IMR-90 (cell line): ENCODE measurements at regions not wholly inside any gene's neighbourhood (a gene's known extent, or its start where the extent isn't known, plus 50 kb on each side); places are given as distances from the start of the nearest gene placed in this dataset.

Source experiments
- ATAC-seq: fragments of 200-7000 bp; cut with Tn5 transposase; 2 replicates; pipeline ENCODE4 v1.9.1; 2020; ENCODE audit warnings: low read depth, mild to moderate bottlenecking, moderate library complexity
- BruUV-seq: library from RNA; stranded (reverse); fragments of 400-500 nt; replicated peaks from 2 replicates; lab custom pipeline; 2021; lab: Mats Ljungman, UMichigan
- CTCF ChIA-PET: fragments of 300-600 bp; formaldehyde crosslinking; extraction: SDS; loops from one replicate; lab custom pipeline; 2021; ENCODE audit warnings: antibody characterized with exemption; lab: Yijun Ruan, JAX
- POLR2A ChIA-PET: fragments of 300-600 bp; sonication (Branson Sonifier 250); formaldehyde crosslinking; loops from one replicate; lab custom pipeline; 2022; ENCODE audit warnings: antibody characterized with exemption; ENCODE audit not compliant: unreplicated experiment; lab: Charles Lee
- DNase-seq: peaks from one replicate; pipeline ENCODE4 v3.0.0; 2013
- H2AFZ ChIP-seq: replicated peaks from 2 replicates; pipeline ENCODE3; 2013; ENCODE audit warnings: low read length, mild to moderate bottlenecking; ENCODE audit not compliant: poor library complexity
- H2AK5ac ChIP-seq: 2 replicates; pipeline ENCODE4 v1.6.1; 2013; ENCODE audit warnings: low read depth, low read length, inconsistent platforms
- H2AK9ac ChIP-seq: replicated peaks from 2 replicates; pipeline ENCODE3; 2013; ENCODE audit warnings: mild to moderate bottlenecking, low read depth, low read length, moderate library complexity; ENCODE audit not compliant: poor library complexity
- H2BK120ac ChIP-seq: 2 replicates; pipeline ENCODE4 v1.6.1; 2013; ENCODE audit warnings: low read depth, low read length, inconsistent platforms
- H2BK15ac ChIP-seq: 3 replicates; pipeline ENCODE4 v1.6.1; 2013; ENCODE audit warnings: low read depth, low read length, inconsistent platforms
- H2BK20ac ChIP-seq: 2 replicates; pipeline ENCODE4 v1.6.1; 2013; ENCODE audit warnings: low read depth, mild to moderate bottlenecking, inconsistent platforms, low read length, moderate library complexity
- H2BK5ac ChIP-seq: 2 replicates; pipeline ENCODE4 v1.6.1; 2013; ENCODE audit warnings: mild to moderate bottlenecking, low read depth, low read length, inconsistent platforms; ENCODE audit not compliant: poor library complexity, severe bottlenecking
- H3K14ac ChIP-seq: replicated peaks from 2 replicates; pipeline ENCODE4 v1.6.1; 2013; ENCODE audit warnings: low read depth, low read length, inconsistent platforms
- H3K18ac ChIP-seq: 2 replicates; pipeline ENCODE4 v1.6.1; 2013; ENCODE audit warnings: low read depth, low read length, control low read depth
- H3K23ac ChIP-seq: 2 replicates; pipeline ENCODE4 v1.6.1; 2013; ENCODE audit warnings: low read depth, low read length, inconsistent platforms
- H3K27ac ChIP-seq: 2 replicates; pipeline ENCODE4 v1.5.1; 2013; ENCODE audit warnings: mild to moderate bottlenecking, control low read depth, low read length; ENCODE audit not compliant: insufficient read depth
- H3K27me3 ChIP-seq: 2 replicates; pipeline ENCODE4 v1.6.1; 2013; ENCODE audit warnings: low read length; ENCODE audit not compliant: control insufficient read depth, insufficient read depth
- H3K36me3 ChIP-seq: 2 replicates; pipeline ENCODE4 v1.6.1; 2013; ENCODE audit warnings: low read length, mixed read lengths; ENCODE audit not compliant: control insufficient read depth, insufficient read depth
- H3K4ac ChIP-seq: 2 replicates; pipeline ENCODE4 v1.6.1; 2013; ENCODE audit warnings: low read depth, low read length, inconsistent platforms
- H3K4me1 ChIP-seq: 2 replicates; pipeline ENCODE4 v1.6.1; 2013; ENCODE audit warnings: low read length, mixed read lengths; ENCODE audit not compliant: control insufficient read depth, insufficient read depth
- H3K4me2 ChIP-seq: 2 replicates; pipeline ENCODE4 v1.6.1; 2013; ENCODE audit warnings: low read depth, mild to moderate bottlenecking, control low read depth, low read length, moderate library complexity
- H3K4me3 ChIP-seq: 2 replicates; pipeline ENCODE4 v1.5.1; 2013; ENCODE audit warnings: low read depth, mild to moderate bottlenecking, control low read depth, low read length, moderate library complexity; ENCODE audit not compliant: insufficient read depth
- H3K56ac ChIP-seq: 2 replicates; pipeline ENCODE4 v1.6.1; 2013; ENCODE audit warnings: low read length, inconsistent platforms; ENCODE audit not compliant: insufficient read depth; ENCODE audit errors: extremely low read depth
- H3K79me1 ChIP-seq, 2 experiments: 2 replicates each; pipeline ENCODE4 v1.6.1; 2013; ENCODE audit warnings: low read length in 2 of 2, inconsistent platforms in 1 of 2, low read depth in 1 of 2
- H3K9ac ChIP-seq: 2 replicates; pipeline ENCODE4 v1.6.1; 2013; ENCODE audit warnings: low read depth, low read length, control low read depth
- H3K9me1 ChIP-seq: 2 replicates; pipeline ENCODE4 v1.6.1; 2013; ENCODE audit warnings: low read length, inconsistent platforms; ENCODE audit not compliant: insufficient read depth
- H3K9me3 ChIP-seq: 2 replicates; pipeline ENCODE4 v1.6.1; 2013; ENCODE audit warnings: low read length; ENCODE audit not compliant: control insufficient read depth, insufficient read depth
- H4K20me1 ChIP-seq: 2 replicates; pipeline ENCODE4 v1.6.1; 2013; ENCODE audit warnings: low read length, inconsistent platforms; ENCODE audit not compliant: insufficient read depth
- H4K5ac ChIP-seq: 2 replicates; pipeline ENCODE4 v1.6.1; 2013; ENCODE audit warnings: mild to moderate bottlenecking, low read depth, low read length, control low read depth
- H4K8ac ChIP-seq, 2 experiments: 2 replicates each; pipeline ENCODE4 v1.6.1; 2013; ENCODE audit warnings: low read depth in 2 of 2, low read length in 2 of 2, control low read depth in 1 of 2, inconsistent platforms in 1 of 2
- H4K91ac ChIP-seq: 2 replicates; pipeline ENCODE4 v1.6.1; 2013; ENCODE audit warnings: low read depth, low read length, inconsistent platforms; ENCODE audit not compliant: insufficient read depth
- BHLHE40 ChIP-seq: fragments of 150-350 bp; IDR thresholded peaks from 2 replicates; pipeline ENCODE4 v1.6.1; 2016; ENCODE audit warnings: mild to moderate bottlenecking, low read depth, low read length
- CEBPB ChIP-seq: IDR thresholded peaks from 2 replicates; pipeline ENCODE4 v1.6.1; 2012; ENCODE audit warnings: low read depth, low read length, improper control_type of control experiment
- CHD1 ChIP-seq: IDR thresholded peaks from 2 replicates; pipeline ENCODE4 v1.6.1; 2012; ENCODE audit warnings: low read depth, low read length, improper control_type of control experiment
- ELK1 ChIP-seq: fragments of 150-350 bp; IDR thresholded peaks from 2 replicates; pipeline ENCODE4 v1.6.1; 2016; ENCODE audit warnings: low read depth, mild to moderate bottlenecking, low read length, moderate library complexity, borderline replicate concordance
- MAFK ChIP-seq: IDR thresholded peaks from 2 replicates; pipeline ENCODE4 v1.6.1; 2012; ENCODE audit warnings: low read depth, low read length, improper control_type of control experiment
- MAZ ChIP-seq: IDR thresholded peaks from 2 replicates; pipeline ENCODE4 v1.6.1; 2012; ENCODE audit warnings: low read depth, mild to moderate bottlenecking, low read length, improper control_type of control experiment, moderate library complexity, borderline replicate concordance
- MXI1 ChIP-seq: IDR thresholded peaks from 2 replicates; pipeline ENCODE4 v1.6.1; 2012; ENCODE audit warnings: low read depth, mild to moderate bottlenecking, low read length, moderate library complexity, borderline replicate concordance
- NFE2L2 ChIP-seq: fragments of 150-350 bp; IDR thresholded peaks from 2 replicates; pipeline ENCODE4 v1.6.1; 2016; ENCODE audit warnings: low read depth, mild to moderate bottlenecking, low read length
- RFX5 ChIP-seq: IDR thresholded peaks from 2 replicates; pipeline ENCODE4 v1.8.0; 2012; ENCODE audit warnings: low read depth, mild to moderate bottlenecking, low read length, moderate library complexity
- WGBS, 2 experiments: methylation state at CpG; one replicate each; pipeline versions ENCODE4 v1.1.5 to v1.1.7; 2013; ENCODE audit warnings: missing lambda C conversion rate in 2 of 2; ENCODE audit not compliant: insufficient read length in 1 of 2; ENCODE audit errors: extremely low coverage in 2 of 2; 5-methylcytosine and 5-hydroxymethylcytosine counted together
- dilution Hi-C: fragments of 300-500 bp; cut with HindIII; formaldehyde crosslinking; loops from one replicate; pipeline ENCODE4 v1.14.3; 2018; ENCODE audit warnings: low sequenced_read_pairs; ENCODE audit not compliant: unreplicated experiment
- in situ Hi-C: fragments of 300-500 bp; cut with MboI; formaldehyde crosslinking; loops from 3 replicates; pipeline ENCODE4 v1.14.3; 2019; ENCODE audit warnings: low sequenced_read_pairs, inconsistent platforms, mixed read lengths
- intact Hi-C: fragments of 100-400 bp; cut with micrococcal nuclease; formaldehyde crosslinking; loops from 2 replicates; pipeline ENCODE4 v1.10.0; 2022

- Histone ChIP-seq H3K4me3 (no peak overlapping the region), H3K4me1 (no peaks in the 10 kb centered on the region), H4K5ac (no peak overlapping the region), H3K56ac (no peak overlapping the region), H3K18ac (no peak overlapping the region), H2AFZ (no peak overlapping the region), H2AK5ac (no peak overlapping the region), H2BK5ac (no peak overlapping the region), H4K91ac (no peak overlapping the region), H3K27me3 (no peaks in the 10 kb centered on the region), H3K36me3 (no peaks in the 10 kb centered on the region), H4K8ac (no peak overlapping the region), H4K20me1 (no peaks in the 10 kb centered on the region), H2BK120ac (no peak overlapping the region), H2AK9ac (no peak overlapping the region), H3K14ac (no peak overlapping the region), H3K27ac (no peak overlapping the region), H2BK20ac (no peak overlapping the region), H3K4me2 (no peak overlapping the region), H3K9ac (no peak overlapping the region), H2BK15ac (no peak overlapping the region), H3K9me1 (no peaks in the 10 kb centered on the region), H3K4ac (no peak overlapping the region), H3K79me1 (no peaks in the 10 kb centered on the region), H3K9me3 (no peaks in the 10 kb centered on the region), H3K23ac (no peak overlapping the region)
- dilution Hi-C loops (no loop called here), intact Hi-C loops (no loop called here), in situ Hi-C loops (no loop called here)
- DNase-seq (no peak), ATAC-seq (no peak)
- no TSS peak for BruUV-seq
- WGBS, 2 experiments = no CpG with 5 or more reads among the region's 3 CpGs
- POLR2A ChIA-PET = no interaction called here
- TF ChIP-seq MAFK = no peak
- no peak for TF ChIP-seq RFX5
- TF ChIP-seq MAZ = no peak
- TF ChIP-seq CHD1 = no peak
- no peak for TF ChIP-seq MXI1
- no peak for TF ChIP-seq CEBPB
- TF ChIP-seq BHLHE40 = no peak
- TF ChIP-seq NFE2L2 = no peak
- no peak for TF ChIP-seq ELK1
- CTCF ChIA-PET = no interaction called here
Measured at GRCh38 chr9:7636838-7637467, 162.6 kb downstream of the DMAC1 start.
